Activated gamma-delta T cell treated with Interleukin-2 at 50 U/mL for 16 hours (primary cell): ENCODE measurements at regions not wholly inside any gene's neighbourhood (a gene's known extent, or its start where the extent isn't known, plus 50 kb on each side); places are given as distances from the start of the nearest gene placed in this dataset.

Experiments used
- DNase-seq: peaks from one replicate; pipeline ENCODE4 v3.0.0-alpha.2; 2020

DNA sequence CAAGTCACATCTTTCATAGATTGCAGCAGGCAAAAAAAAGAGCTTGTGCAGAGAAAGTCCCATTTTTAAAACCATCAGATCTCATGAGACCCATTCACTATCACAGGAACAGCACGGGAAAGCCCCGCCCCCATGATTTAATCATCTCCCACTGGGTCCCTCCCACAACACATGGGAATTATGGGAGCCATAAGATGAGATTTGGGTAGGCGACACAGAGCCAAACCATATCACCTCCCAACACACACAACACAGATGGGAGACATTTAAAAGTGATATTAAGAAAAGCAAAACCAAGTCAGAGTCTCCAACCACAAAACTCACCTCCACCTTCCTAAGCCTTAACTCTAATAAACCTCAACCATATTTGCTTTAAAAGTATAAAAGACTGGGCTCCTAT, 61.5 kb upstream of the TIAM1 start:
- DNase-seq, result no peak

DNA sequence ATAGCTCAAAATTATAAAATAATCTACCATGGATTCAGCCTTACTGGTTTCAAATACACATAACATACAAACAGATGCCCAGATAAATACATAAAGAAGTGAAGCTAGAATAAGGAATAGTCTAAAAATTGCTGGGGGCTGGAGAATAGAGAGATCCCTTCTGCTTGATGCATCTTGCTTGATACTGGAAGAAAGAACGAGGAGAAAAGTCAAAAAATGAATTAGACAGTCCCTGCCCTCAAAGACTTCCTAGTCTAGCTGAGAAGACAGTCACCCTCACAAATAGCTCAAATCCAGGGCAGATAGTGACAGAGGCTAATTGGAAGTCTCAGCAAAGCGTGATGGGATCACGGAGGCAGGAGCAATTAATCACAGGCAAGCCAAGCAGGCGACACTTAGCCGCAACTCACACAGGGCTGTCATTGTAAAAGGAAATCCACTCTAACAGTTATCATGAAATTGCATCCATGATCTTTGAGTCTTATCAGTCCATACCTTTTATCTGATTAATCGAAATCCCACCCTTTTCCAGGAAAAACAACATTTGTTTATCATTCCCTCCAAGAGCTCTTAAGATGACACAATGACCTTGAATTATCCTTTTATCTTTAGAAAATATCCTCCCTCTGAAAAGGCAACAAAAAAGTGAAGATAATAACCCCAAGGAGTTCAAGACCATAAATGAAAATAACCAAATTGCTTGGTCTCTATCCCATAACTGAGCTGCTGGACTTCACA, 59.7 kb upstream of the TIAM1 start:
- DNase-seq, result no peak

GRCh38 chr21:31399591-31399990, 55.5 kb upstream of the TIAM1 start:
- DNase-seq, result no peak

DNA sequence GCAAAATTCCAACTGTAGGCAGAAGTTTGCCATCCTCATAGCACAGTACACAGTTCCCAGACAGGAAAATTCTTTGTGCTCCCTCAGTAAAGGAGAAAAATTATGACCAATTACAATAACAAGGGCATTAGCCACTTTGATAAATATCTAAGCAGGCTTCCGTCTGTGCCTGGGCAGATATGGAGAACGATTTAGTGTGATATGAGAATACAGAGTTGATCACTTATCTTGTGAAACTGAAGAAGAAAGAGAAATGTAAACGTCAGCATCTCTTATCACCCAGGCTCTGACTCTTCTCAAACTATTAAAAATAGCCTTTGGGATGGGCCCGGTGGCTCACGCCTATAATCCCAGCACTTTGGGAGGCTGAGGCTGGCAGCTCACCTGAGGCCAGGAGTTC, 54.5 kb upstream of the TIAM1 start:
- no peak for DNase-seq

GRCh38 chr21:31397939-31398338, 53.9 kb upstream of the TIAM1 start:
- DNase-seq, result peak; percentile 44

DNA sequence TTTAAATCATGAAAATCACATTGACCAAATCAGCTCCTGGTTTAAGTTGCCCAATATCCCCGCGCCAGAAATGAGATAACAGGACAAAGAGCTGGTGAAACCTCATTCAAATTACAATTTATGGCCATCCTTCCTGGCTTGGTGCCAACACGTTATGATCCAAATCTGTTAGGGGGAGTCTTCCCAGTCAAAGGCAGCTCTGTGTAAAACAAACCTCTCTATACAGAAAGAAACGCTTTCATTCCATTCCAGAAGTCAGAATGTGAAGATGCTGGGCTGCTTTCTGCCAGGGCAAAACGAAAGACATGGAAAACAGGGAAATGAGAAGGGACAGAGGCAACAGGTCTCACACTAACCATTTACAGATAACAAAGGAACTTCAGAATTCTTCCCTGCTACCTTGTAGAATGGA, 53.5 kb upstream of the TIAM1 start:
- no peak for DNase-seq

- DNase-seq, result no peak
Measured at GRCh38 chr21:31397030-31397429, 53.0 kb upstream of the TIAM1 start.

GRCh38 chr21:31396399-31396798, 52.3 kb upstream of the TIAM1 start:
- DNase-seq, result no peak

GRCh38 chr21:31395791-31396190, 51.7 kb upstream of the TIAM1 start:
- DNase-seq, result no peak

DNA sequence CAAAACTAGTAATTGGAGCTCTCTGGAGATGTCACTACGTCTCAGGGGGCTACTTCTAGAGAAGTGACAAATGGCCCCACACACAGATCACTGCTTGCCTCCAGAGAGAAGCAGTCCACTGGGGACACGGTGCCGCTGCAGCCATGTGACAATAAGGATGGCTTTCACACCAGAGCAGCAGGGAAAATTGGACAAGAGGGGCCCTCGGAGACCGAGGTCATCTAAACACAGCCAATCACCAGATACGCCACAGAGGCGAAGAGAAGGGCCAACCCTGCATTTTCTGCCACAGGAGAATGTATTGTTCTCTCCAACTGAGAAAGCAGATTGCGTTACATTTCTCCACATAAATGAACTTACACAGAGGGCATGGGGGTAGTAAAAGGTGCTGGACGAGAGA, 51.2 kb upstream of the TIAM1 start:
- no peak for DNase-seq

DNA sequence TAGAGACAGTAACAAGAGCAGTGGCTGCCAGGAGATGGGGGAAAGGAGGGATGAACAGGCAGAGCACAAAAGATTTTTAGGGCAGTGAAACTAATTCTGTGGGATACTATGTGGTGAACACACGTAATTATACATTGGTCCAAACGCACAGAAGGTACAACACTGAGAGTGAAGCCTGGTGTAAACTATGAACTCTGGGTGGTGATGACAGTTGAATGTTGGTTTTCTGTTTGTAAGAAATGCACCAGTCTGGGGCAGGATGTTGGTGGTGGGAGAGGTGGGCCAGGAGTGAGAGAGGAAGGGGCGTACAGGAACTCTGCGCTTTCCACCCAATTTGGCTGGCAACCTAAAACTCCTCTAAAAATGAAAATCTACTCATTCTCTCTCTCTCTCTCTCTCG, 50.2 kb upstream of the TIAM1 start:
- no peak for DNase-seq
